DMS 273 treated with DMSO at 0.1 percent for 48 hours (cell line): ENCODE measurements at regions not wholly inside any gene's neighbourhood (a gene's known extent, or its start where the extent isn't known, plus 50 kb on each side); places are given as distances from the start of the nearest gene placed in this dataset.
"Not testable (repeated sequence)": the region's sequence is repeated elsewhere in the genome, so short reads cannot be mapped to it uniquely, and the experiment has no call there.

Experiments
- DNase-seq: peaks from one replicate; lab custom pipeline; 2025; lab: John Stamatoyannopoulos, UW

DNA sequence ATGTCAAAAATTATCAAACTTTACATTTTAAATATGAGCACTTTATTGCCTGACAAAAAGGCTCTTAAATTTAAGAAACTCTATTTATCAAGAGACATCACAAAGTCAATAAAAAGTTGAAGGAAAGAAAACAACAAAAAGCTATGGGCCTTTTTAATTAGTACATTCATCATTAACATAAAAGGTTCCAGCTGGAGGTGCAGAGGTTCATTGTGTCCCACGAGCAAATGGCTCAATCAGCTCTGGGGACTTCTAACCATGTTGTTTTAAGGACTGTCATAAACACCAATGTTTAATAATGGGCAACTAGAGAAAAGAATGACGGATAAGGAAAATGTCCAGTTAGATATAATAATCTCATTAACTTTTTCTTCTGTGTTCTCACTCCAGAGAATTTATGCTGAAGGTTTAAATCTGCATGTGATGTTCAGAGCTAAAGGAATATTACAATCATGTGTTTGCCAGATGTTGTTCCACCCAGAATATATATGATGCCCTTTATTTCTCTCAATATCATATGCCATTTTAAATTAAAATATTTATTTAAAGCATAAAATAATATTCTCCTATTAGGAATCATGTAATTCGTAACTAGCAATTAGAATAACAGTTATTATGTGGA, 840.3 kb upstream of the ADGRL3 start:
- DNase-seq: no peak

DNA sequence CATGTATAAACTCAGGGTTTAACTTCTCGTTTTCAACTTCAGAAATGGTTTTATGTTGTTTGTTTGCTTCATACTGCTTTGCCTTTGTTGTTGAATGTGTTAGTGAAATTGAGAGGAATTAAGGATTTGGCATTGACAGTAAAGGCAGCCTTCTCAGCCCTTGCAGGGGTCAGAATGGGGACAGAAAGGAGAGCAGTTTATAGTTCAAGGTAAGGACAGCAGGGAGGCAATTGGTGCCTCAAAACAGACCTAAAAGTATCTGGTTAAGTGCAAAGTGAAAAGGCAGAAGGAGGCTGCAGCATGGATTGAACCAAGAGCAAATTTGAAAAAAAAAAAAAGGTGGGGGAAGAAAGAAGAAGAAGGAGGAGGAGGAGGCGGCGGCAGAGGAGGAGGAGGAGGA, 835.0 kb upstream of the ADGRL3 start:
- DNase-seq: no peak

DNA sequence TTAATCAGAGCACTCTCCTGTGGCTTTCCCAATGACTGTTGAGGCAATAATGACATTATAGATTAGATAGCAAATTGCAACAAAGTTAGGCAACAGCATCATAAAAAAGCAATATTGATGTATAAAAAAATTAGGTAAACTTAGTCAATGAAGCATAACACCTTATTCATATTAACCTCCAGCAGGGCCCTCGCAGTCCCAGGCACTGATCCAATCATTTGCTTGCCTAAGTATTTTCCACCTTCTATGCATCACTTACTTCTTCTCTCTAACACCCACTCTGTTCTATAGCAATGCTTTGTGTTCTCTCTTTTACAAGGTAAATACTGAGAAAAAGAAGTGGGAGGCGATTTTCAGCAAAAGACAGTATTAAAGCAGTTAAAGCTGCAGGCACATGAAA, 833.5 kb upstream of the ADGRL3 start:
- DNase-seq: no peak

DNA sequence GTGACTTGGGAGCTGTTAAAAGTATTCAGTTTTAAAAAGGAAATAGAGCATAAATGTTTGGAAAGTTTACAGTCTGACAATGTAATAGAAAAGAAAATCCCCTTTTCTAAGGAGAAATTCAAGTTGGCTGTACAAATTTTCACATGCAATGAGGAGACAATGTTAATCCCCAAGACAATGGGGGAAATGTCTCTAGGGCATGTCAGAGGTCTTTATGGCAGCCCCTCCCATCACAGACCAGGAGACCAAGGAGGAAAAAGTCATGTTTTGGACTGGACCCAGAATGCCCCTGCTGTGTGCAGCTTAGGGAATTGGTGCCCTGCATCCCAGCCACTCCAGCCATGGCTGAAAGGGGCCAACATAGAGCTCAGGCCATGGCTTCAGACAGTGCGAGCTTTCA, 831.1 kb upstream of the ADGRL3 start:
- DNase-seq: no peak

DNA sequence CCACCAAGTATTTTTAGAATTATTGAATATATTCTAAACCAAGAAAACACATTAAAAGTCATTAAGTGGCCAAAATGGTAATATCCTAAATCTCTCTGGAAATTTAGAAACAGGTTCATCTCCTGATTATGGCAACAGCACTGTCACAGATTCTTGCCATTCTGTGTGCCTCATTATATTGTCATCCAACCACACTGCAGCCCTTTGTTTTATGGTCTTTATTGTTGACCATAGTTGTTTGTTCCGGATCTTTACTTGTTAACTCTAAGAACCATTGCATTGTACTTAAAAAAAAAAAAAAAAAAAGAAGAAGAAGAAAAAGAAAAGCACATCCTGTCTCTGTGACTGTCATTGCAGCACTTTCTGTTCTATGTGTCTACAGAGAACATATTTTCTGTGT, 822.1 kb upstream of the ADGRL3 start:
- DNase-seq: no peak

DNA sequence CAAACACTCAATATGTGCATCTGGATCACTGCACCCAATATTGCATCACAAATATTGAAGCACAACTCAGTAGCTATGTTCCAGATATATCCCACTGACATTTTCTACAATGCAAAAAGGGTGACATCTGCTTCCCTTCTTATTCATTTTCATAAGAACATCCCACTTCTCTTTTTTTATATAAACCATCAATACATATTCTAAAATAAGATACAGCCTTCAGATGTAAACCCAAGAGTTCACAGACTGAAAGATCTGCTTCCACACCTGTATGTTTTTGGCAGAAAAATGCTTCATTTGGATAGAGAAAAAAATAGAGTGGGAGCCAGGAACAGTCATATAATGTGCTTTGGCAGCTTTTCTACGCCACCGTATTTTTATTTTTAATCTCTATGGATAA, 815.6 kb upstream of the ADGRL3 start:
- no peak for DNase-seq

DNA sequence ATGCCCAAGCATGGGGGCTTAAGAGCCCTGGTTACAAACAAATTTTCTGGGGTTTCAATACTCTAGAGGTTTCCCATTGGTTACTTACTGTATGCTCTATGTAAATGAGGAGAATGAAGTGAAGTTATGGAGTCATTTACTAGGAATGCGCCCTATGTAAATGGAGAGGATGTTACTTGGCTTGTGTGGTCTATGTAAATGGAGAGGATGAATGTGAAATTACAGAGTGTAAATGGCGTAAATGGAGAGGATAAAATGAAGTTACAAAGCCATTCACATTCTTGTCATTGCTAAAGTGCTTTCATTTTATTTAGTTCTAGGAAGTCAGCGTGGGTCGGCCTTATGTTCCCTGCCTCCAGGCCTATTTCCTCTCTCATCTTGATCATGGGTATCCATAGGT, 810.5 kb upstream of the ADGRL3 start:
- no peak for DNase-seq

DNA sequence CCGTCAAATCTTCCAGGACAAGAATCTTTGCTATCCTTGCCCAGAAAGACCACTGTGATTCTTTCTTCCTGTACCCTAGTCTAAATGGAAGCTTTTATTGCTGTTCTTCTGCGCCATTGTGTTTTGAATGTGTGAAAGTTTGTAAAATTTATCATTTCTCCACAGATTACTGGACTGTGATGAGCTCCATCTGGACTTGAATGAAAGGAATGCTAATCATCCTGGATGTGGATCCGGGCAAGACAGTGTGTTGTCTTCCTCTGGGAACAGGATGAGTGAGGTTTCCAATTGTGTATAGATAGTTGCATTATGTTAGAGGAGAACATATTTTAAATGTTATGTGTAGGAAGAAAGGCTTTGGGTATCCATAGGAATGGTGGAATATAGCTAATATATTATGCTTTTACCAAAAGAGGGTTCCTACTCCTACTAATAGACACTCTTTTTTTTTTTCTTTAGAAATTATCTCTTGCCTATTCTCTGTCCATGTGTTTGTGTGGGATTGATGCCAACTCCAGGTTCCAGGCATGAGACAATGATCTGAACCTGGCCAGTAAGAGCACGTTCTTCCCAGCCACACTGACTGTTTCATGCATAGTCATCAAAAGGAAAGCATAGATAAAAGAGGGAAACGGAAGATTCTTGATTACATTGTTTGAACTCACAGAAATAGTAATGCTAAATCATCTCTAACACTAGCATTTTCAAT, 803.6 kb upstream of the ADGRL3 start:
- DNase-seq: no peak

DNA sequence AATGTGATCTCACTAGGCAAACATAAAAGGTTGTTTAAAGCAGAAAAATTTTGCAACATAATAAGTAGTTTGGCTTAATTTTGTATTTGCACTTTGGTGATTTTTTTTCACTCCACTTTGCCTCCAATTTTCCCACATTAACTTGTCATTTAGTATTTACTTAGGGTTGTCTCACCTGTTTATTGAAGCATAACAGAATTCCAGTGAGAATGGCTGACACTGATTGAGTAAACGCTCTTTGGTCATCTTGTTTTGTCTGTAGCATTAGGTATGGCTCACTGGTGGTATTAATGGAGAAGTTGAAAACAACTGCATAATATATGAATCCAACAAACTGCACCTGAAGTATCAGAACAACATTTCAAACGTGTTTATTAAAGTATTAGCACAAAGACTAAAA, 799.5 kb upstream of the ADGRL3 start:
- no peak for DNase-seq

DNA sequence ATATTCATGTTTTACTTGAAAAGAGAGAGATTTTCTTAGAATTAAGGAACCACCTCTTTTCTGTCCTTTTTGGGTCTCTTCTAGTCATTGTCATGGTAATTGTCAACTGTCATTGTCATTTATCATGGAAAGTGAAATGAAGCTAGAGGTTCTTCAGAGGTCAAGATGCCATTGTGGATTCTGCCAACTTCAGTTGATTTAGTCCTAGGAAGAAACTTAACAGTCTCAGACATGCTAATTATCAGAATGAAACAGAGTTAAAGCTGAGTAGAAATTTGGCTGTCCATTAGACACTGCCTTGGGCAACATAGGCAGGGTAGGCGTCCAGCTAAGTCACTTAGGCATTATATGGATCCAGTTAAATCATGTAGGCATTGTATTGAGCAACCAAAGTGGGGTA, 796.1 kb upstream of the ADGRL3 start:
- no peak for DNase-seq

DNA sequence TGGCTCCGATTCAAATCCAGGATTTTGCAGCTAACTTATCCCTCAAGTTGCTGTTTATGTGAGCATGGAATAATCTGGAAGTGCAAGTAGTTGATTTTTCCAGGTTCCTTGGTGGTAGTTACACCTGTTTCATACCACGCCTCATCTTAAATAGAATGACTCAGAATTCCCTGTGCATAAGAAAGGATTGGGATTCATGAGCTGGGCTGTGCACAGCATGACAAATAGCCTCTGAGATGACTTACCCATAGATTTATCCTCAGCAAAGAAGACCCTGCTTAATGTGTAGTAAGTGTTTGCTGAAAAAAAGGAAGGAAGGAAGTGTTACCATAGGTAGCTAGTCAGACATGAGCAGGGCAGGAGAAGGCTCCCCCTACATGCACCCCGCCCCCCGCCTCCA, 777.7 kb upstream of the ADGRL3 start:
- DNase-seq: no peak

DNA sequence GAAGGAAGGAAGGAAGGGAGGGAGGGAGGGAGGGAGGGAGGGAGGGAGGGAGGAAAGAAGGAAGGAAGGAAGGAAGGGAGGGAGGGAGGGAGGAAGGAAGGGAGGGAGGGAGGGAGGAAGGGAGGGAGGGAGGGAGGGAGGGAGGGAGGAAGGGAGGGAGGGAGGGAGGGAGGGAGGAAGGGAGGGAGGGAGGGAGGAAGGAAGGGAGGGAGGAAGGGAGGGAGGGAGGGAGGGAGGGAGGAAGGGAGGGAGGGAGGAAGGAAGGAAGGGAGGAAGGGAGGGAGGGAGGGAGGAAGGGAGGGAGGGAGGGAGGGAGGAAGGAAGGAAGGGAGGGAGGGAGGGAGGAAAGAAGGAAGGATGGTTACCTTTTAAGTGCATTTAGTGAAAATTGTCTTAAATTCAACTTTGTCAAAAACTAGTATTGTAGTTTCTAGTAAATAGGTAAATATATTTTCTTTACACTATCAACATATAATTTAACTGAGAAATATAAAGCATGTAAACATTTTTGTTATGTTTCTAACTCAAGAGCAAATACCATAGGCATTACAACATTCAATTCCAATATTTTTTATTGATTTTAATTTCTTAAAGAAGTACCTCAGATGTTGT, 776.4 kb upstream of the ADGRL3 start:
- DNase-seq: not testable (repeated sequence)

DNA sequence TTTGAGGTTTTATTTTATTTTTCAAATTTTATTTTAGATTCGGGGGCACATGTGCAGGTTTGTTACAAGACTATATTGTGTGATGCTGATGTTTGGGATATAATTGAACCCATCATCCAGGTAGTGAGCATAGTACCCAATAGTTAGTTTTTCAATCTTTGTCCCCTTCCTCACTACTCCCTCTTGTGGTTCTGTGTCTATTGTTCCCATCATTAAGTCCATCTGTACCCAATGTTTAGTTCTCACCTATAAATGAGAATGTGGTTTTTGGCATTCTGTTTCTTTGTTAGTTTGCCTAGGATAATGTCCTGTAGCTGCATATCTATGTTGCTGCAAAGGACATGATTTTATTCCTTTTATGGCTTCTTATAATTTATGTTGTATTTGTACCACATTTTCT, 767.2 kb upstream of the ADGRL3 start:
- no peak for DNase-seq

DNA sequence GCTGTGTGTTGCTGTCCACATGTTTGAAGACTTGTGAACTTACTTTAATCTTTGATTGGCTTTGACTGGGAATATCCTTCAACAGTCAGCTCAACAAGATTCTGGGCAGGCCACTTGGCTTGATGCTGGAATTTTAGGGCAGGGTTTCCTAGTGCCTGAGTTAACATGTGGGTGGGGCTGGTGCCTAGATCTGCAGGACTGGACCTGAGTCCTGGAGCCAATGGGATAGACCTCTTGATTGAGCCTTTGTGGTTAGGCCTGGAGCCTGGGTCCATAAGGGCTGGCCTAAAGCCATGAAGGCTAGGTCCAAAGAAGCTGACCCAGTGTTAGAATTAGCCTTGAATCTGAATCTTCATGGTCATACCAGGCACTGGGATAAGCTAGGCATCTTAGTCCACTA, 757.1 kb upstream of the ADGRL3 start:
- DNase-seq: no peak

DNA sequence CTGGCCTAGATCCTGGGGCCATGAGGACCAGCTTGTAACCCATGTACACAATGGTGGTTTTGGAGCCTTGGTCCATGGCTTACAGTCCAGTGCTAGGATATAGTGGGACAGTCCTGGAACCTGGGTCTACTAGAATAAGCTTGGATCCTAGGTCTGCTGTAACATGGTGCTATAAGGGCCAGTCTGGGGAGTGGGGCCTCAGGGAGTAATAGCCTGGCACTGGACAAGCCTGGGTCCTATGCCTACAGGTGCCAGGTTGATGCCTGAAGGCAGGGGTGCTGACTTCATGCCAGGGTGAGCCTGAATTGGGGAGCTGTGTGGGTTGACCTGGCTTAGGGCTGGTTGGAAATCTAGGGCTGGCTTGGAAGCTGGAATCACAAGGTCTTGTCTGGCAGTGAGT, 756.3 kb upstream of the ADGRL3 start:
- no peak for DNase-seq

DNA sequence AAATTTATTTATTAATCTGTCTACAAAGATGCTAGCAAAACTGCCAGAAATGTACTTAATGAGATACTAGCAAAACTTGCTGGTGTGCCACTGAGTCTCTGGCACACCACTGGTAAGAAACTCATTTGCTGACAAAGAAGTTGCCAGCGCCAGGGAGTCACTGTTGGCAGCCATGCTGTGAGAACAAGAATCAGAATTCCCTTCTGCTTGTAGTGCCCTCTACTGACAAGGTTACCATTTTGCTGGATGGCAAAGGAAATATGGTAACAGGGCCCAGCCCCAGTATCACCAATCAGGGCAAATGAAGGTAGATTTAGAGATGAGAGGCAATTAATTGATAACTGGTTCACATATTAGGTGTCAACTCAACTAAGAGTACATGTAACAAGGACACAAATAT, 750.1 kb upstream of the ADGRL3 start:
- no peak for DNase-seq

DNA sequence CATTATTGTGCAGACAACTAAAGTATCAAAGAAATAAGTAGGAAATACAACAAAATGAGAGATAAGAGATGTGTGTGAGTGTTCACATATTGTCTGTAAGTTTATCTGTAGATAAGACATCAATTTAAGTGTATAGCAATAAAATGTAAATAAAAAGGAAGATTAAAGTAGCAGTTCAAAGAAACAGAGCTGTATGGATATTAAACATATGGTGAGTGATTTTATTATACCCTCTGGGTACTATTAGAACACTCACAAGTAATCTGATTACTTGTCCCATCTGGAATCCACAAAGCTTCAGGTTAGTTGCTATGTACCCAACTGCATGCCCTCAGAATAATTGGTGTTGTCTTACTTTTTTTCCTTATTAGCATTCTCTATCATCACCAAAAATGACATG, 747.9 kb upstream of the ADGRL3 start:
- peak; percentile 72 for DNase-seq

DNA sequence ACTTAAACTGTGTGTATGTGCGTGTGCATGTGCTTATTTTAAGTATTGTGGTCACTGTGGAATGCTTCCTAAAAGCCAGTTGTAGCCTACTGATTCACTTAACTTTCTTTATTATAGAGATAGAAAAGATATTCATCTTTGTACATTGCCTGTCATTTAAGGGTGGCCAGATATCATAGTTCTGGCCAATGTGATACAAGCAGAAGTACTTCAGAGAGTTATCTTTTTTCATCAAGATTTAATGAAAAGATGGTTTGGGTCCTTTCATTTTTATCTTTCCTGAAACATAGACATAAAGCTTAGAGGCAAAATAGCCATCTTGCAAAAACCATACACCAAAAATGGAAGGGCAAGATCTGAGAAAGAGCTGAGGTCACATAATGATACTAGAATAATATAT, 744.7 kb upstream of the ADGRL3 start:
- DNase-seq: no peak

DNA sequence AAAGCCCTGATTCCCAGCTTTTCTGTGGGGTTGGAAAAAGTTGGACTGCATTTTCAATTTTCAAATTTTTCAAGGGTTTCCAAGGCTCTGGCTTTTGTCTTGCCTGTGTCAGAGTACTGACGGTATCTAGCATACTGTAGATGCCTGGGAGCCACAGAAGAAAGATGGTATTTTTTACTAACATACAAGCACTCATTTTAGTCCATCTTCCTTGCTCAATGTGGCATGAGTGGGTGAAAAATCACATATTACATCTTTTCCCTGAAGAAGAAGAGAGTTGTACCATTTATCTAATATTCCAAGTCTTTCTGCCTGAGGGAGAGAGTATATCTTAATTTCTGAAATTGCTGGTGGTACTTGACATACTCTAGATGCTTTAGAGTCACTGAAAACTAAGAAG, 738.6 kb upstream of the ADGRL3 start:
- no peak for DNase-seq

DNA sequence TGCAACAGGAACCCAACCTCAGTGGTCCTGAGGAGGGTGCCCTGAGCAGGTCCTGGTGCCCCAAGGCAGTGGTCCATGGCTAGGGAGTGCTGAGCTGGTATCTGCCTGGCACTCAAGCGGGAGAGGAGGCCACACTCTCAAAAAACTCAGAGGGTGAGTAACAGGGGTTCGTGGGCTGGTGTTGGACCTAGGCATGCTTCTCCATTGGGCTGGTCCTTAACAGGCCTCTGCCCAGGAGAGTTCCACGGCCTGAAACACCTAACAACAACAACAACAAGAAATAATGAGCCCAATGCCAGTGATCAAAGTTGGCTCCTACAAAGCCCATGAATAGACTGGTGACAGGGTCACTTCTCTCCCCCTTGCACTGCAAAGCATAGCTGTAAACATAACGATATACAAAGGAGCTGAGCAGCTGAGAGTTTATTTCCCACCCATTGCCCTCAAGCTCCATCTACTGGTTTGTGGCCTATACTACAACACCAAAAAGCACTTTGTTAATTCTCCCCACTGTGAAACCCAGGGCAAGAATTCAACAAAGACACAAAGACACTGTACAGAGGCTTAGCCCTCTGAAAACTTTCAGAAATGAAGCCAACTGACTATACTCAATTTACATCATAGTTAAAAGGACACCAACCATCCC, 736.1 kb upstream of the ADGRL3 start:
- no peak for DNase-seq

DNA sequence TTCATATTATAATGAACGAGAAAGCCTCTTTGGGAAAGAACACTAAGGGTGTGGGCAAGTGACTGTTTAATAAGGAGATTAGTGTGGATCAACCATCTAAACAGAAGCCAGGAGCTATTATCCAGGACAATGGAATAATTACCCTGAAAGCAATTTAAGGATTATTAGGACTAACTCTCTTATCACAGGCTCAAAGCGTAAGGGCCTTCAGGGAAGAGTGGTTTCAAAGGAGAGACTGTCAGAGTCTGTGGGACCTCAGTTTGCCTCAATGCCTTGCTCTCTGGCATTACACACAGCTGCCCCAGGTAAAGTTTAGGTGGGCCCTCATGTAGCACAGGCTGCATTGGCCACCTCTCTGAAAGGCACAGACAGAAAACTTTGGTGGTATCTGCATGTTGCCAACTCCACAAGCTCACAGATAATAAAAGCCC, 717.2 kb upstream of the ADGRL3 start:
- no peak for DNase-seq

DNA sequence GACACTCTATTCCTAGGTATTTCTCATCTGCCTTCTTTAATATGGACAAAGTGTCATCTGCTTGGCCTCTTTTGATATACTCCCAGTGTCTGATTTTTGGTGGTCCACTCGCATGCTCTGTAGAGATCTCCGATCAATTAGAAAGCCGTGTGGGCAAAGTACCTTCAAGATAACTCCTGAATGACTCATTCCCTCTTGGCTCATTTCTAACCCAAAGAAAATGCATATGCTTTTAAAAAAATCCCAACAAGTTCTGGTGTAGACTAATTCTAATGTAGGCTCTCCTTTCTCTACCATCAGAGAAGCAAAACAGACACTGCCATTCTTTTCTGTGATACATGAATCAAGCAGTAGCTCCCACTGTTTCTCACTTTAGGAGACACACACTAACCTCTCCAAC, 714.9 kb upstream of the ADGRL3 start:
- no peak for DNase-seq

DNA sequence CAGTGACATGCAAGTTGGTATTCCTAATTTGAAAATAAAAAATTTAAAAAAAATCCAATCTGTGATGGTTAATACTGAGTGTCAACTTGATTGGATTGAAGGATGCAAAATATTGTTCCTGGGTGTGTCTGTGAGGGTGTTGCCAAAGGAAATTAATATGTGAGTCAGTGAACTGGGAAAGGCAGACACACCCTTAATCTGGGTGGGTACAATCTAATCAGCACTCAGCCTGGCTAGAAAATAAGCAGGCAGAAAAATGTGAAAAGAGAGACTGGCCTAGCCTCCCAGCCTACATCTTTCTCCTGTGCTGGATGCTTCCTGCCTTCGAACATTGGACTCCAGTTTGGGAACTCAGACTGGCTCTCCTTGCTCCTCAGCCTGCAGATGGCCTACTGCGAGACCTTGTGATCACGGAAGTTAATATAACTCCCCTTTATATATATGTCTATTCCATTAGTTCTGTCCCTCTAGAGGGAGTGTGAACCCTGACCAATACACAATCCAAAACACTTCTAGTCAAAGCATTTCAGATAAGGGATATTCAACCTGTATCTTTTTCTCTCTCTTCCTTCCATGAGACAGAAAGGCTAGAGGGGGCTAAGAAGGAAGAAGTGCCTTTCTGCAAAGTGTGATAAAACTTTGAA, 712.9 kb upstream of the ADGRL3 start:
- not testable (repeated sequence) for DNase-seq
